ENCODE measurements at regions not wholly inside any gene's neighbourhood (a gene's known extent, or its start where the extent isn't known, plus 50 kb on each side); places are given as distances from the start of the nearest gene placed in this dataset.
"Not testable (repeated sequence)": the region's sequence is repeated elsewhere in the genome, so short reads cannot be mapped to it uniquely, and the experiment has no call there.

GRCh38 chr4:160716551-160716950 is 1447.2 kb downstream of the FSTL5 start:
- no peak for DNase-seq
- Histone ChIP-seq H3K4me3 (replicated peaks in 1 of 3) (no peak overlapping the region), H3K27ac (no peak overlapping the region), H3K4me1 (no peaks in the 10 kb centered on the region), H3K27me3 (no peaks in the 10 kb centered on the region), H3K9me3 (no peaks in the 10 kb centered on the region), H3K36me3 (no peaks in the 10 kb centered on the region)
- TF ChIP-seq, protein P1, sequence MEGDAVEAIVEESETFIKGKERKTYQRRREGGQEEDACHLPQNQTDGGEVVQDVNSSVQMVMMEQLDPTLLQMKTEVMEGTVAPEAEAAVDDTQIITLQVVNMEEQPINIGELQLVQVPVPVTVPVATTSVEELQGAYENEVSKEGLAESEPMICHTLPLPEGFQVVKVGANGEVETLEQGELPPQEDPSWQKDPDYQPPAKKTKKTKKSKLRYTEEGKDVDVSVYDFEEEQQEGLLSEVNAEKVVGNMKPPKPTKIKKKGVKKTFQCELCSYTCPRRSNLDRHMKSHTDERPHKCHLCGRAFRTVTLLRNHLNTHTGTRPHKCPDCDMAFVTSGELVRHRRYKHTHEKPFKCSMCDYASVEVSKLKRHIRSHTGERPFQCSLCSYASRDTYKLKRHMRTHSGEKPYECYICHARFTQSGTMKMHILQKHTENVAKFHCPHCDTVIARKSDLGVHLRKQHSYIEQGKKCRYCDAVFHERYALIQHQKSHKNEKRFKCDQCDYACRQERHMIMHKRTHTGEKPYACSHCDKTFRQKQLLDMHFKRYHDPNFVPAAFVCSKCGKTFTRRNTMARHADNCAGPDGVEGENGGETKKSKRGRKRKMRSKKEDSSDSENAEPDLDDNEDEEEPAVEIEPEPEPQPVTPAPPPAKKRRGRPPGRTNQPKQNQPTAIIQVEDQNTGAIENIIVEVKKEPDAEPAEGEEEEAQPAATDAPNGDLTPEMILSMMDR (IDR thresholded peaks at IDR 0.05): no peak
- no peak for TF ChIP-seq POLR2A (IDR thresholded peaks at IDR 0.05)
- intact Hi-C loops (cut with DNase I): no loop called here
- 86 to 92% methylated on average over 2 of the region's 2 CpGs for whole genome bisulfite sequencing, 2 donors

- TF ChIP-seq, protein P1 (IDR thresholded peaks at IDR 0.05): no peak
- TF ChIP-seq POLR2A (IDR thresholded peaks at IDR 0.05): no peak
- Histone ChIP-seq H3K9me3 (no peaks in the 10 kb centered on the region), H3K27me3 (no peaks in the 10 kb centered on the region), H3K27ac (no peak overlapping the region), H3K4me1 (no peaks in the 10 kb centered on the region), H3K36me3 (no peaks in the 10 kb centered on the region), H3K4me3 (replicated peaks in 1 of 3) (no peak overlapping the region)
- no peak for DNase-seq
- intact Hi-C loops (cut with DNase I): no loop called here
- 66 to 75% methylated on average over 2 of the region's 2 CpGs for WGBS, 2 donors
Measured at GRCh38 chr4:160717848-160718247, 1446.0 kb downstream of the FSTL5 start.

DNA sequence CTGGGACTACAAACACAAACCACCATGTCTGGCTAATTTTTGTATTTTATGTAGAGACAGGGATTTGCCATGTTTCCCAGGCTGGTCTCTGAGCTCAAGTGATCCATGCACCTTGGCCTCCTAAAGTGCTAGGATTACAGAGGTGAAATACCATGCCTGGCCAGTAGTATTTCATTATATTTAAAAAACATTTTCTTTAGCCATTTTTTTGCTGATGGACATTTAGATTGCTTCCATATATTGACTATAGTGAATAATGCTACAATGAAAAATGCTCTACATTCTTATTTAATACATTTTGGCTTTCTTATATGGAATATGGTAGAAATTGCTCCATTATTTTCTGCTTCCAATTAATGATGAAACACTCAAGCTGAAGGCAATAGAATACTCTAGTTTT is 1439.7 kb downstream of the FSTL5 start:
- no peaks in the 10 kb centered on the region for H3K36me3 ChIP-seq
- no peak overlapping the region for H3K27ac ChIP-seq
- intact Hi-C loops (cut with DNase I): no loop called here
- H3K9me3 ChIP-seq: no peaks in the 10 kb centered on the region
- TF ChIP-seq, protein P1 (IDR thresholded peaks at IDR 0.05): no peak
- TF ChIP-seq POLR2A (IDR thresholded peaks at IDR 0.05): no peak
- no peaks in the 10 kb centered on the region for H3K4me1 ChIP-seq
- DNase-seq: no peak
- H3K4me3 ChIP-seq (replicated peaks in 1 of 3): no peak overlapping the region
- H3K27me3 ChIP-seq: no peaks in the 10 kb centered on the region

DNA sequence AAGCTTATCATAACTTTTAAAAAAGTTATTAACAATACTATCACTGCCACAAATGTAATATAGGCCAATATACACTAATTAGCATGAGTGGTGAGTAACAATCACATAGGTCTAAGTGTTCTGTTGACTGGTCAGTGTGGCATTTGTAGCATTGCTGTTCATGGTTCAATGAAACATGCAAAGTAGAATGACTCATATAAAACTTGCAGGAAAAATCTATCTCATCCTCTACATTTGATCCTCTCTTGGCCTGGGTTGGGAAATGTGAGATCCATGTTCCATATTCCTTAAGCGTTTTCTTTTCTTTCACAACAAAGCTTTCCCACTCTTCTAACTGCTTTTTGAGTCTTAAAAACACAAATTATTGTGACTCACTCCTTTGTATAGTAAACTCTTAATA is 1418.7 kb downstream of the FSTL5 start:
- no peak for DNase-seq
- no peaks in the 10 kb centered on the region for H3K4me1 ChIP-seq
- intact Hi-C loops (cut with DNase I): no loop called here
- WGBS, 2 donors: 88 to 98% methylated on average over 1 of the region's 1 CpG
- no peak overlapping the region for H3K4me3 ChIP-seq (replicated peaks in 1 of 3)
- no peak overlapping the region for H3K27ac ChIP-seq
- H3K36me3 ChIP-seq: no peaks in the 10 kb centered on the region
- no peaks in the 10 kb centered on the region for H3K9me3 ChIP-seq
- no peaks in the 10 kb centered on the region for H3K27me3 ChIP-seq
- no peak for TF ChIP-seq POLR2A (IDR thresholded peaks at IDR 0.05)
- TF ChIP-seq, protein P1 (IDR thresholded peaks at IDR 0.05): no peak

- H3K27ac ChIP-seq; H3K9me3 ChIP-seq; intact Hi-C loops (cut with DNase I); H3K36me3 ChIP-seq; H3K4me3 ChIP-seq (replicated peaks in 1 of 3); DNase-seq; H3K4me1 ChIP-seq; H3K27me3 ChIP-seq: not testable (repeated sequence)
- WGBS, 2 donors: 88 to 89% methylated on average over 7 to 8 of the region's 8 CpGs
Measured at GRCh38 chr4:160746585-160746984, 1417.2 kb downstream of the FSTL5 start.

DNA sequence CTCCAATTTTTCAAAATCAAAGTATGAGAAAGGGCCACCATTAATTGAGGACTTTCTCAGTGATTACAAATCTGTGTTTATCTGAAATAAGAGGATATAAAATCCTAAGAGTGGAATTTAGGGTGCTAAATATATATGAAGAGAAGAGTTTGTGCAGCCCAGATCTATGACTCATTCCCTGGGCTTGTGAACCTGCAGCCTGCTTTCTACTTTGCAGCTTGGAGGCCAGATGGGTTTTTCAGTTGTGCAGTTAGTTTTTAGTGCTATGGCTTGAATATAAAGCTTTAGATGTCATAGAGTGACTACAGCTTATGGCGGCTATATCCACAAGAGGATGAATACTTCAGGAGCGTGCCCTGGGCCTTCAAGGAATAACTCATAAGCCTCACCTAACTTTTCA is 1391.1 kb downstream of the FSTL5 start:
- Histone ChIP-seq H3K9me3 (no peaks in the 10 kb centered on the region), H3K36me3 (no peaks in the 10 kb centered on the region), H3K27me3 (no peaks in the 10 kb centered on the region), H3K27ac (no peak overlapping the region), H3K4me3 (replicated peaks in 1 of 3) (no peak overlapping the region), H3K4me1 (no peaks in the 10 kb centered on the region)
- no peak for TF ChIP-seq POLR2A (IDR thresholded peaks at IDR 0.05)
- TF ChIP-seq, protein P1 (IDR thresholded peaks at IDR 0.05): no peak
- 92 to 96% methylated on average over 2 of the region's 2 CpGs for WGBS, 2 donors
- DNase-seq: no peak
- intact Hi-C loops (cut with DNase I): no loop called here
